ENCODE measurements at regions not wholly inside any gene's neighbourhood (a gene's known extent, or its start where the extent isn't known, plus 50 kb on each side); places are given as distances from the start of the nearest gene placed in this dataset.

DNA sequence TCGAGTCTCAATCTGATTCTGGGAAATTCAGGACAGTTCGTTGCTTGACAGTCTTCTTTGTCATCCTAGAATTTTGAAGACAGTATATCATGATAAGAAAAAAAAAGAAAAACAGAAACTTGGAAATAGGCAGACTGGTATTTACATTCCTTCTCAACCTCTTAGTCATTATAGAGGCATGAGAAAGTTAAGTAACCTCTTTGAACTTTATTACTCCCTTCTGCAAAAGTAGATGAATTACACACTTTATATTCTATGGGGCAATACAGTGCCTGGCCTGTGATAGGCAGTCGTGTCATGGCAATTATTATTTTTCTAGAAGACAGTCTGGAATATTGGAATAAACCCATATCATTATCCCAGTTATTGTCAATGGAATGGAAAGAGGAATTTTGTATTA is 828.9 kb downstream of the TLR4 start:
- Histone ChIP-seq H2BK5ac (ENCODE audit: insufficient read length, low read length) (no peak overlapping the region), H2AK5ac (ENCODE audit: insufficient read length, low read length) (no peak overlapping the region), H3K4ac (ENCODE audit: low read depth, low read length) (no peak overlapping the region), H4K91ac (ENCODE audit: insufficient read length, low read depth, low read length) (no peak overlapping the region), H3K4me2 (ENCODE audit: insufficient read depth, insufficient read length, low read length) (no peak overlapping the region), H3K9me3 (ENCODE audit: control insufficient read depth, low read depth, low read length) (no peaks in the 10 kb centered on the region), H3K14ac (ENCODE audit: insufficient read depth, low read length) (no peak overlapping the region), H3T11ph (ENCODE audit: low read length) (no peak overlapping the region), H3K56ac (ENCODE audit: insufficient read length, low read depth, low read length) (no peak overlapping the region), H3K23ac (ENCODE audit: insufficient read length, low read depth, low read length) (no peak overlapping the region), H3K18ac (ENCODE audit: insufficient read length, low read depth, low read length) (no peak overlapping the region), H3K79me1 (ENCODE audit: insufficient read depth, low read depth, low read length, poor library complexity, severe bottlenecking) (no peaks in the 10 kb centered on the region), H2AFZ (ENCODE audit: low read length) (no peak overlapping the region), H4K20me1 (ENCODE audit: control insufficient read depth, insufficient read depth, insufficient read length) (no peaks in the 10 kb centered on the region), H3K79me2 (ENCODE audit: insufficient read depth, low read length) (no peaks in the 10 kb centered on the region), H4K5ac (ENCODE audit: insufficient read length, low read depth, low read length) (no peak overlapping the region), H2BK120ac (ENCODE audit: low read depth, low read length, poor library complexity, severe bottlenecking) (no peak overlapping the region), H2BK12ac (ENCODE audit: insufficient read length, low read depth, low read length) (no peak overlapping the region), H3K4me1 (ENCODE audit: insufficient read depth, low read length) (no peaks in the 10 kb centered on the region), H3K9ac (ENCODE audit: extremely low read depth, insufficient read length, low read length) (no peak overlapping the region), H3K27ac (ENCODE audit: insufficient read length, low read depth, low read length) (no peak overlapping the region), H3K27me3 (ENCODE audit: insufficient read depth, low read length) (no peaks in the 10 kb centered on the region), H2BK15ac (ENCODE audit: low read depth, low read length) (no peak overlapping the region), H4K8ac (replicated peaks; ENCODE audit: insufficient read length, low read depth, low read length) (no peak overlapping the region), H2BK20ac (ENCODE audit: low read depth, low read length, poor library complexity, severe bottlenecking) (no peak overlapping the region), H3K23me2 (ENCODE audit: insufficient read length, low read depth, low read length, poor library complexity, severe bottlenecking) (no peaks in the 10 kb centered on the region)
- H3K36me3 Mint-ChIP-seq (ENCODE audit: insufficient read depth in 1 of 3, low read depth in 3 of 3): no peaks in the 10 kb centered on the region
- TF ChIP-seq, protein P1, sequence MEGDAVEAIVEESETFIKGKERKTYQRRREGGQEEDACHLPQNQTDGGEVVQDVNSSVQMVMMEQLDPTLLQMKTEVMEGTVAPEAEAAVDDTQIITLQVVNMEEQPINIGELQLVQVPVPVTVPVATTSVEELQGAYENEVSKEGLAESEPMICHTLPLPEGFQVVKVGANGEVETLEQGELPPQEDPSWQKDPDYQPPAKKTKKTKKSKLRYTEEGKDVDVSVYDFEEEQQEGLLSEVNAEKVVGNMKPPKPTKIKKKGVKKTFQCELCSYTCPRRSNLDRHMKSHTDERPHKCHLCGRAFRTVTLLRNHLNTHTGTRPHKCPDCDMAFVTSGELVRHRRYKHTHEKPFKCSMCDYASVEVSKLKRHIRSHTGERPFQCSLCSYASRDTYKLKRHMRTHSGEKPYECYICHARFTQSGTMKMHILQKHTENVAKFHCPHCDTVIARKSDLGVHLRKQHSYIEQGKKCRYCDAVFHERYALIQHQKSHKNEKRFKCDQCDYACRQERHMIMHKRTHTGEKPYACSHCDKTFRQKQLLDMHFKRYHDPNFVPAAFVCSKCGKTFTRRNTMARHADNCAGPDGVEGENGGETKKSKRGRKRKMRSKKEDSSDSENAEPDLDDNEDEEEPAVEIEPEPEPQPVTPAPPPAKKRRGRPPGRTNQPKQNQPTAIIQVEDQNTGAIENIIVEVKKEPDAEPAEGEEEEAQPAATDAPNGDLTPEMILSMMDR (conservative IDR thresholded peaks at IDR 0.05): no peak
- H3K9me3 Mint-ChIP-seq: no peaks in the 10 kb centered on the region
- DNase-seq: no peak
- H3K27ac Mint-ChIP-seq: no peak overlapping the region
- WGBS (ENCODE audit: extremely low coverage, insufficient read length, low lambda C conversion rate): no CpG with 5 or more reads among the region's 3 CpGs
- H3K4me3 Mint-ChIP-seq: no peak overlapping the region
- no peaks in the 10 kb centered on the region for H3K27me3 Mint-ChIP-seq (ENCODE audit: low read depth)
- H3K4me1 Mint-ChIP-seq: peaks cover 3% of the 10 kb centered on the region in 2 experiments; a peak in 2 of 4 replicates

All from H9 (cell line).